ENCODE measurements at regions not wholly inside any gene's neighbourhood (a gene's known extent, or its start where the extent isn't known, plus 50 kb on each side); places are given as distances from the start of the nearest gene placed in this dataset.

DNA sequence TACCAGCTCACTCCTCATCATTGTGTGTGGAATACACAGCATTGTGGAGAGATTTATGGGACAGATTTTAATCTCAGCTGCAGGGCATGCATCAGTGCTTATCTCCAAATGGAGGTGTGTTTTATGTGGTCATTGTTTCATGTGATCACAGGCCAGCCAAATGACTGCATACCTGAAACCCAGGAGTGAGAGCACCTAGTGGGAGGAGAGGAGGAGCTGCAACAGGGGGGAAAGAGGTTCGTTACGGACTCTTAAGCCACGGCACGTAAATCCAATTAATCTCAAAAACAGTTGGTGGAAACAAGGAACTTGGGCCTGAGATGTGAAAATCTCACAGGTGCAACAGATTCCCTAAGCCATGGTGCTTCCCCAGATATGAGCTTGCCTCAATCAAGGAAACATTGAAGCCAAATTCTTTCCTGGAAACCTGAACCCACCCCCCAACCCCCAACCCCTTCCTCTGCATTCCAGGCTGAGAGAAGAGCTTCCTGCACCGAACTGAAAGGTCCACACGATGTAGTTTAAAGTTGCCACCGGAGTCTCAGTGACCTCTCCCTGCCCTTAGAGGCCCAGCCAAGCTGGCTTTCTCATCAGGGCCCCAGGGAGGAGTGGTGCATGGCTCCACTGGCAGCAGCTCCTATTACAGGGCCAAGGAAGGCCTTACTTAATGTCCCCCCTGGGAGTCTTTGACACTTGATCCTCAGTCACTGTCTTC lies 167.4 kb downstream of the C1D start:
- H3K4me3 ChIP-seq (ENCODE audit: low read depth, low read length), result no peak overlapping the region
- TF ChIP-seq, protein P1, sequence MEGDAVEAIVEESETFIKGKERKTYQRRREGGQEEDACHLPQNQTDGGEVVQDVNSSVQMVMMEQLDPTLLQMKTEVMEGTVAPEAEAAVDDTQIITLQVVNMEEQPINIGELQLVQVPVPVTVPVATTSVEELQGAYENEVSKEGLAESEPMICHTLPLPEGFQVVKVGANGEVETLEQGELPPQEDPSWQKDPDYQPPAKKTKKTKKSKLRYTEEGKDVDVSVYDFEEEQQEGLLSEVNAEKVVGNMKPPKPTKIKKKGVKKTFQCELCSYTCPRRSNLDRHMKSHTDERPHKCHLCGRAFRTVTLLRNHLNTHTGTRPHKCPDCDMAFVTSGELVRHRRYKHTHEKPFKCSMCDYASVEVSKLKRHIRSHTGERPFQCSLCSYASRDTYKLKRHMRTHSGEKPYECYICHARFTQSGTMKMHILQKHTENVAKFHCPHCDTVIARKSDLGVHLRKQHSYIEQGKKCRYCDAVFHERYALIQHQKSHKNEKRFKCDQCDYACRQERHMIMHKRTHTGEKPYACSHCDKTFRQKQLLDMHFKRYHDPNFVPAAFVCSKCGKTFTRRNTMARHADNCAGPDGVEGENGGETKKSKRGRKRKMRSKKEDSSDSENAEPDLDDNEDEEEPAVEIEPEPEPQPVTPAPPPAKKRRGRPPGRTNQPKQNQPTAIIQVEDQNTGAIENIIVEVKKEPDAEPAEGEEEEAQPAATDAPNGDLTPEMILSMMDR (IDR thresholded peaks at IDR 0.05; ENCODE audit: borderline replicate concordance, insufficient read depth, low read depth, low read length), result no peak

DNA sequence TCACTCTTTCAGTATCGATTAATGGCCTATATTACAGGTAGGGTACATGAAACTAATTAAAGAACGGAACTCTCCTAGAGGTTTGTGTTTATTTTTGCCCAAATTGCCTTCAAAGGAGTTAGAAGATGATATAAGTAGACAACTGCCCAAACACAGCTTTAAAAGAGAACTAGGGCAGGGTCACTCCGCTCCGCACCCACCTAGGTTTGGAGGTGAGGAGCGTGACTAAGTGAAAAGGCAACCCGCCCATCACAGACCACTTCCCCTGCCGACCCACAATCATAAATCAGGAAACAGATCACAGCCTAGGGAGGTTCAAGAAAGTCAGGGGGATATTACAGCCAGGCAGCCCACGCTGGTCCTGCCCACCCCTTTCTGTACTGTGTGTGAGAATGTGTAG lies 166.7 kb downstream of the C1D start:
- TF ChIP-seq, protein P1 (IDR thresholded peaks at IDR 0.05; ENCODE audit: borderline replicate concordance, insufficient read depth, low read depth, low read length), result no peak

DNA sequence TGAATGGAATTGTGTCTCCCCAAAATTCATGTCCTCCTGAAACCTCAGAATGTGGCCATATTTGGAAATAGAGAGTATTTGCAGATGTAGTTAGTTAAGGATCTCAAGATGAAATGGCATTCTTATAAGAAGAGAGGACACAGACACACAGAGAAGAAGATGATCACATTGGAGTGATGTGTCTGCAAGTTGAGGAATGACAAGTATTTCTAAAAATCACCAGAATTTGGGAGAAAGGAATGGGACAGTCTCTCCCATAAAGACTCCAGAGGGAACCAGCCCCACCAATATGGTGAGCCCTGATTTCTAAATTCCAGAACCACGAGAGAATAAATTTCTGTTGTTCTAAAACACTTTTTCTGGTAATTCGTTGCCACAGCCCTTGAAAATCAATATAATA lies 166.3 kb downstream of the C1D start:
- TF ChIP-seq, protein P1 (IDR thresholded peaks at IDR 0.05; ENCODE audit: borderline replicate concordance, insufficient read depth, low read depth, low read length), result no peak
- no peak overlapping the region for H3K4me3 ChIP-seq (ENCODE audit: low read depth, low read length)

More for the DNA sequence above, 166.7 kb downstream of the C1D start:
- H3K4me3 ChIP-seq (ENCODE audit: low read depth, low read length), result no peak overlapping the region

DNA sequence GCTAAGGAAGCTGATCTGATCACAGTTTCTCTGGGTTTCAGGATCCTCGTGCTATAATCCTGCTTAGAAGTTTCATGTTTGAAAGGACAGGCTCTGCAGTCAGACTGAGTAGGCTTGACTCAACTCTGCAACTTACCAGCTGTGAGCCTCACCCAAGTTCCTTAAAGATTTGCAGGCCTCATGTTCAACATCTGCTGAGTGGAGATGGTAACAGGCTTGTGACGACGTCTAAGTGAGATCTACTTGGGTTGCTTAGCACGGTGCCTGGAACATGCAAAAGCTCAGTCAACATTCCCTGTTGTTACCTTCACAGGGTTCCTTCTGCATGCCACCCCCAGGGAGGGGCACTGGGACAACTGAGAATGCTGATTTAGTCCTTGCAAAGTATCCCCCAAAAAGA lies 164.2 kb downstream of the C1D start:
- TF ChIP-seq, protein P1 (IDR thresholded peaks at IDR 0.05; ENCODE audit: borderline replicate concordance, insufficient read depth, low read depth, low read length), result no peak
- no peak overlapping the region for H3K4me3 ChIP-seq (ENCODE audit: low read depth, low read length)

DNA sequence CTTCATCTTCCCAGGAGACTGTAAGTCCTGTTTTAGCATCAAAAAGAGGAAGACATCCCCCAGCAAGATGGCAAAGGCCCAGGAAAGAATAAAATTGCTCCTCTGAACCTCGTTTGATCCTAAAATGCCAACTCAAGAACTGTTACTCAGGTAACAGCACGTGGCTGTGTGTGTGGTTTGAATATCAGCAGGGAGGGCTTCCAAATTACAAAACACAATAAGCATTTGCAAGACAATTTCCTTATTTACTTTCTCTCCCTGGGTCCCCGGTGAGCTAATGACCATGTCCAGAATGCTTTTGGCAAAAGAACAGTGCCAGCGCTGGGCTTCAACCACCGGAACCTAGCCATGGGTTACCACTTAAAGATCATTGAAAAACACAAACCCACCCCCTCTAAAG lies 163.6 kb downstream of the C1D start:
- H3K4me3 ChIP-seq (ENCODE audit: low read depth, low read length), result no peak overlapping the region
- TF ChIP-seq, protein P1 (IDR thresholded peaks at IDR 0.05; ENCODE audit: borderline replicate concordance, insufficient read depth, low read depth, low read length), result no peak

DNA sequence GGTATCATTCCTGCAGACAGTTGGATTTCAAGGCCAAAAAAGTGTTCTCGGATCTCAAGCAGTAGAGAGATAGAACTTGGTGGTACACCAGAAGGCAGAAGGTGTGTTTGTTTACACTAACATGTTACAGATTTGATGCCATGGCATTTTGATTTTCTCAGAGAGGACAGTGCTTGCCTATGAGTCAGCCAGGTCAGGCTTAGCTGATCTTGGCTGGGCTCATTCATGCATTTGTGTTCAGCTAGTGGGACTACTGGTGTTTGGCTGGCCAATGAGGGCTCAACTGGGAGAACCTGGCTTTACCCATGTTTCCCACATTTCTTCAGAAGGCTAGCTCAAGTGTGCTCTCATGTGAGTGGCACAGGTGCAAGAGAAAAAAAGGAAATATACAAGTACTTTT lies 162.0 kb downstream of the C1D start:
- no peak overlapping the region for H3K4me3 ChIP-seq (ENCODE audit: low read depth, low read length)
- TF ChIP-seq, protein P1 (IDR thresholded peaks at IDR 0.05; ENCODE audit: borderline replicate concordance, insufficient read depth, low read depth, low read length), result no peak

DNA sequence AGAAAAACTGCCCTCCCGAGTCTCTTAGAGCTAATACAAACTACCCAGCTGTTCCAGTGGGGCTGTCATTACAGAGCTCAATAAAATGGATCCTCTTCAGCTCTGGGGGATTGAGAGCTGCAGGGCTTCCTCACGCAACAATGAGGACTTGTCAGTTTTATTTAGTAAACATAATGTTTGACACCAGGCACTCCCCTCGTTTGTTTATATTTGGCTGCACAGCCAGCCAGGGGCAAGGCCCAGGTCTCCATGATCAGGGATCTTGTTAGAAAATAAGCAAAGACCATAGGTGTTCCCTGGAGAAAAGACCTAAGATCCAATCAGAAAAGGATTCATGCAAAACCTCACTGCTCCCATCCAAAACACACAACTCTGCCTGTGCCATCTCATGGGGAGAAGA lies 158.2 kb downstream of the C1D start:
- TF ChIP-seq, protein P1 (IDR thresholded peaks at IDR 0.05; ENCODE audit: borderline replicate concordance, insufficient read depth, low read depth, low read length), result no peak
- no peak overlapping the region for H3K4me3 ChIP-seq (ENCODE audit: low read depth, low read length)
